Stimulated activated CD8-positive, alpha-beta memory T cell treated with anti-CD3 and anti-CD28 coated beads, Interleukin-2, amount 100 ng/mL, for 48 hours (primary cell): ENCODE measurements at regions not wholly inside any gene's neighbourhood (a gene's known extent, or its start where the extent isn't known, plus 50 kb on each side); places are given as distances from the start of the nearest gene placed in this dataset.
"Not testable (repeated sequence)": the region's sequence is repeated elsewhere in the genome, so short reads cannot be mapped to it uniquely, and the experiment has no call there.

Source experiments
- DNase-seq, 2 donors: peaks; one replicate each; pipeline ENCODE4 v3.0.0-alpha.2; 2020; ENCODE audit warnings: low read depth in 2 of 2

DNA sequence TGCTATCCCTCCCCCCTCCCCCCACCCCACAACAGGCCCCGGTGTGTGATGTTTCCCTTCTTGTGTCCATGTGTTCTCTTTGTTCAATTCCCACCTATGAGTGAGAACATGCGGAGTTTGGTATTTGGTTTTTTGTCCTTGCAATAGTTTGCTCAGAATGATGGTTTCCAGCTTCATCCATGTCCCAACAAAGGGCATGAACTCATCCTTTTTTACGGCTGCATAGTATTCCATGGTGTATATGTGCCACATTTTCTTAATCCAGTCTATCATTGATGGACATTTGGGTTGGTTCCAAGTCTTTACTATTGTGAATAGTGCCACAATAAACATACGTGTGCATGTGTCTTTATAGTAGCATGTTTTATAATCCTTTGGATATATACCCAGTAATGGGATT, 98.3 kb upstream of the DPH5 start:
- not testable (repeated sequence) for DNase-seq

DNA sequence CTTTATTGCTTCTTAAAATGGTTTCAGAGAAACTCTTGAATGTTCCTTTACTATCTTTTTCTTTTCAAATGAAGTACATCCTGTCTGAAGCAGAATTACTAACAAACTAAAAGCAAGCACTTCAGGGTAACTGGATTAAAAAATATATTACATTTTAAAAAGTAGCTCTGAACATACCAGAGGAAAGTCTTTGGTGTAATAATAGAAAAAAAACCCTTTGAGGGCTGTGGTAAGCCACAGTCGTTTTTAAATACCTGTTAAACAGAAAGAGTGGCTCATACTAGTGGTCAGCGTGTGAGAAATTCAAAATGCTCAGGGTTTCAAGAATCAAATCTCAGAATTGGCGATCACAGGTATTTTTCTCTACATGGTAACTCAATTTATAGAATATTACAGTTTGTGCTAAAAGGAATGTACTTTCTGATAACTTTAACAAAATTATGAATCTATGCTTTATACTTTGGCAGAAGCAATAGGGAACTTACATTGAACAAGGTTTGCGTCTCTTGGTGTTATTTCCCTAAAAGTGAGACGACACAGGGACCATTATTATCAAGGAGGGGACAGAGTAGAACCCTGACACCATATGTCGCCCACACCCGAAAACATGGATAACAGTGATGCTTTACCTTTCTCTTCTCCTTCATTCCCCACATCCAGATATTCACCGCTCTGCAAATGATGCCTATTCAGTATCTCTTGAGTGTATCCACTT, 97.0 kb upstream of the DPH5 start:
- no peak for DNase-seq

DNA sequence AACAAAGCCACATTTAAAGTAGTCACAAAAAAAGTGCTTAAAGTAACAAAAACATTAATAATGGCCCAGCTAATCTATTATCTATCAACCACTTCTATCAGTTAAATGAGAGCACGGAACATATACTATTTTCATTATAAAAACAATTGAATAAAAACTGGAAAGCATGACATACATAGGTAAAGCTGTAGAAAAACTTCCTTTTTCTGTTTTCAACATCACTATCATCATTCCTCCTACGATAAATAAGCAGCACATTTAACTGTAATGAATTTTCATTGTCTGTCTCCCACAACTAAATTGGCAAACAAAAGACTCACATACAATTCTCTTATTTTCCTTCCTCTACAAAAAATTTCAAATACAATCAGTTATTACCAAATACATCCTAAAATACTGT, 96.4 kb upstream of the DPH5 start:
- no peak for DNase-seq

DNA sequence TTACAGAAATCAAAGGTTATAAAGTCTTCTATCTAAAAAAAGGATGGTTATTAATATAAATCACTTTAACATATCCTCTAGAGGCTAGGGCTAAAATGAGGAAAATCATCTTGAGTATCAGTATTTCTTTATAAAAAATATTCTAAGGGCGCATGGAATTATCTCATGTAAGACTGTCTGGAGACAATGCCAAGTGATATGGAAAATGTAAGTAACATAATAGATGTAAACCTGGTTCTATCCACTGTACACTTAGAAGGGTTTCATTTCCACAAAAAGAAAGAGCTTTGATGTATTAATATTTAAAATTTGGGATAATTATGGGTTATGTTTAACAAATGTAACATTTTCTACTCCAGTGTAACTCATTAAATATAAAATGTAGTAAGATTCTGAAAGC, 95.9 kb upstream of the DPH5 start:
- no peak for DNase-seq

DNA sequence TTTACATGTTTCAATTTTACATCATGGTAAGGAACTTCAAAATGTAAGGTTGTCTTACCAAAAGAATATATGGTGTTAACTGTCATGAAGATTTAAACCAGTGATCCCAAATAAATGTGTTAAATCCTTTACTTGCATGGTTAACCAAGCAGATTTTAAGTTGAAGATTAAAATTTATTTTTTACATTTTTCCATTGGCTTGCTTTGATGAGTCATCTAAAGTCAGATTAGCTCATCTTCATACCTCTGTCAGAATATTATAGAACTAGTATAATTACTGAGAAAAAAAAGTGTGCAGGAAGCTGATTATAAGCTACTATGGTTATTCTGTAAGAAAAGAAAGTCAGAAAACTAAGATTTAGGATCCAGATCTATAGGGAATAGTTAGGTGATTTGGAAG, 95.3 kb upstream of the DPH5 start:
- DNase-seq, result no peak

DNA sequence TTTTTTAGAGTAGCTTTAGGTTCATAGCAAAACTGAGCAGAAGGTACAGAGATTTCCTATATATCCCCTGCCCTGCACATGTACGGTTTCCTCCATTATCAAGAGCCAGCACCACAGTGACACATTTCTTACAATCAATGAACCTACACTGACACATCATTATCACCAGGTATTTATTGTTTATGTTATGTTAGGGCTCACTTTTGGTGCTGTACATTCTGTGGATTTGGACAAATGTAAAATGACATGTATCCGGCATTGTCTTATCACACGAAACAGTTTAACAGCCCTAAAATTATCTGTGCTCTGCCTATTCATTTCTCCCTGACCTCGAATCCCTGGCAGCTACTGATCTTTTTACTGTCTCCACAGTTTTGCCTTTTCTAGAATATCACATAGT, 93.7 kb upstream of the DPH5 start:
- DNase-seq, result no peak

DNA sequence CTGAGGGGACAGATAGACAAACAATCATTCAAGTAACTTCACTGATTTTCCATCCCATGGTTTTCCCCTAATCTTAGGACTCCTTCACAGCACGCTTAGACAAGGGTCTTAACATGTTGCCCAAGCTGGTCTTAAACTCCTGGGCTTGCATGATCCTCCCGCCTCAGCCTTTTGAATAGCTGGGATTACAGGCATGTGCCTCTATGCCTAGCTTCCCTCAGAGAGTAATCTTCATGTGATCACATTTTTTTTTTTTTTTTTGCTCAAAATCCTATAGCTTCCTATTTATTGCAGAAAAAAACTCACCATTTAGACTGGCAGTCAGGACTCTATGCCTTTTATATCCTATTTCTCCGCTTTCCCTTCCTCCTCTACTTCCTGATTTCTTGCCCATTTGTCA, 90.4 kb upstream of the DPH5 start:
- no peak for DNase-seq

DNA sequence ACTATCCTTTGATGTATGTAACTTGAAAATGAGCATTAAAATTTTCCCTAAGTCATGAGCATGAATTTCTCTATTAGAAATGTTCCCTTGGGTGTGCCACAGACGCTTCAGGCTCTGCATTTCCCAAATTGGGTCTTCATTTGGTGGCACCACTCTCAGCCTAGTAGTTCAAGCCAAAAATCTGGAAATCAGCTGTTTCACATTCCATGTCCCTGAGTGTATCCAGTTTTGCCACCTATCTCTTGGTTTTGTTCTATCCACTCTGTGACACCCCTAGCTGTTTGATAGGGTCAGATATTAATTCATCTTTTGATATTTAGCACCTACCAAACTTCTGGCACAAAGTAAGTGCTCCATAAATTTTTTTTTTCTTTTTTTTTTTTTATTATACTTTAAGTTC, 89.5 kb upstream of the DPH5 start:
- no peak for DNase-seq

DNA sequence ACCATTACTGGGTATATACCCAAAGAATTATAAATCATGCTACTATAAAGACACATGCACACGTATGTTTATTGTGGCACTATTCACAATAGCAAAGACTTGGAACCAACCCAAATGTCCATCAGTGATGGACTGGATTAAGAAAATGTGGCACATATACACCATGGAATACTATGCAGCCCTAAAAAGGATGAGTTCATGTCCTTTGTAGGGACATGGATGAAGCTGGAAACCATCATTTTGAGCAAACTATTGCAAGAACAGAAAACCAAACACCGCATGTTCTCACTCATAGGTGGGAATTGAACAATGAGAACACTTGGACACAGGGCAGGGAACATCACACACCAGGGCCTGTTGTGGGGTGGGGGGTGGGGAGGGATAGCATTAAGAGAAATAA, 88.5 kb upstream of the DPH5 start:
- not testable (repeated sequence) for DNase-seq

DNA sequence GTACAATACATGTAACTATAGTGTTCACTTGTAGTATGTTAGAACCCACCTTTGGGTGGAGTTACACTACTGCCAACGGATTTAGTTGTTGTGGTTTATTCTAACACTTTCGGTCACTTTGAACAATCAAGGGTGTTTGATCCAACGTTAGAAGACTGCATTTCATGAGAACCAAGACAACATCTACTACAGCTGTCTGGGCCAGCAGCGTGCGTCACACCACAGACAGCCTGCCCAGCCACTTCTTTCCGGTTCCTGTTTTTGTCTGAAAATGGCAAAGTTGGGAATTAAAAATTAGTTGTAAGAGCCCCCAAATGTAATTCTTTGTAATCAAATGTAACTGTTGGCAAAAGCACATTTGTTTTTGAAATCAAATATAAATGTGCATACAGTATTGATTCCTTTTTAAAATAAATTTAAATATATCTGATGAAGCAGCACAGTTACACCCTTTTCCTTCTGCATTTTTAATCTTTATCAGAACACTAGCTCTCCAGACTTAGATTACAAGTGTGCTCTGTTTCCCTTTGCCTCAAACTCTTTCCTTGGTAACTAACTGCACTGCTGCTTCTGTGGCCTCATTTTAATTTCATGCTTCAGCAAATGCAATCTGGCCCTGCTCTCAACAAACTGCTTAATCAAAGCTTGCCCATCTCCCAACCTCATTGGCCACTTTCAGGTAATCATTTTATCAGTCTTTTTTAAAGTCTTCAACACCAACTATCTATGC, 86.6 kb upstream of the DPH5 start:
- DNase-seq, result peak; percentile 21 to 34

DNA sequence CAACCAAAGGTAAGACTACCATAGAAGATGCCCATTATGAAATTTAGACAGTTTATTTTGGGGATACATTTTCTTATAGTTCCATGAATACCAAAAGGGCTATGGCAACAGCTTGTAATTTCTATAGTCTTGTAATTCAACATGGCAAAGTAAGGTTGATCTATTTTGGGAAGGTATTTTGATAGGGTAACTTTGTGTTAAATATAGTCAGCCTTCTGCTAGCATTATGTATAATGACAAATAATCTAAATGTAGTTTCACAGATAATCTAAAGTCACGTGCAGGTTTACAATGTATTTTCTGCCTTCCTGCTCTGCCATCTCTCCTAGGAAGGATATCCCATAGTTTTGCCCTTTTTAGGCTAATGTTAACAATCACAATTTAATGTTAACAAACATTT, 85.9 kb upstream of the DPH5 start:
- no peak for DNase-seq

DNA sequence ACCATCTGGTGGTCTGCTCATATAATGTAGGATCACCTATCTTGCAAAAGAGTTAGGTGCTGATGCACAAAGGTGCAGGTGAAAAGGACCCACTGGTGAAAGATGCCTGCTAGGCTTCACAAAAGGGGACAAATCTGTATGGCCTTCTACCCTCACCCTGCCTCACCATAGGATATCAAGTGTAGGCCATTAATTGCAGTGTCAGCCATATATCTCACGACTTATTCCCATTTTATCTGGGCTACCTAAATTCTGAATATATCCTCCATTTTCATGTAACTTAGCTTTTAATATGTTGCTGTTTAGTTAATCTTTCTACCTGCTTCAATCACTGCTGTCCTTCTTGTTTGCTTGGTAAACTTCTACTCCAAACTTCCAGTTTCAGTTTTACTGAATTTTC, 84.2 kb upstream of the DPH5 start:
- DNase-seq, result no peak

DNA sequence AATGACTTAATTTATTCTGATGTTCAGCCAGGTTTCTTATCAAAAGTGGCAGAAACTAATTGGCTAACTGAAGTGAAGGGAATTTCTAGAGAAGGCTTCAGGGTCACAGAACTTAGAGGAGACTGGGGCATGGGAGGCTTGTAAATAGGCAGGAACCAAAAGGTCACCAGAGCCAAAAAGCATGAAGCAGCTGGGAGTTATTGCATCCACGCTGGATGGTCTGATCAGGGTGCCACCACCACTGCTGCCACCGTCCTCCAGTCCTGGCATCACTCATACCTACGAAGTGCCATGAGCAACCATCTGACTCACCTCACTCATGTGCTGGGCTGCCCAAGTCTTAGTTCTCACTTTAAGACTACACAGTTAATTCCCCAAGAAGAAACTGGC, 82.5 kb upstream of the DPH5 start:
- no peak for DNase-seq

DNA sequence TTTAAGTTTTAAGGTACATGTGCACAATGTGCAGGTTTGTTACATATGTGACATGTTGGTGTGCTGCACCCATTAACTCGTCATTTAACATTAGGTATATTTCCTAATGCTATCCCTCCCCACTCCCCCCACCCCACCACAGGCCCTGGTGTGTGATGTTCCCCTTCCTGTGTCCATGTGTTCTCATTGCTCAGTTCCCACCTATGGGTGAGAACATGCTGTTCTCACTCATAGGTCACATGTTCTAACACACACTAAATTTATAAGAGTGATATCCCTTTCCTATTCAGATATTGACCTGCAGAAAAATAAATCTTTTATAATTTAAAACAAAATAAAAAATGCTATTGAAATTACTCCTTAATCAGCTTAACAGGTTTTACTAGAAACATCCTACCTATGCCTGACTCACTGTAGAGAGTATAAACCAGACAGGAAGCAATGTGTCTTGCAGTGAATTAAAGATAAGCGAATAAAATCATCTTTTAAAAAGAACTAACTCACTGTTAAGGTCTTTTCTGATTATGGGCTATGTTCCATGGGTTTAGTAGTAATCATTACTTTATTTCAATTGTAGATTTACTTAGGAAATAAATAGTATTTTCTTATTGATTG, 82.0 kb upstream of the DPH5 start:
- no peak for DNase-seq

DNA sequence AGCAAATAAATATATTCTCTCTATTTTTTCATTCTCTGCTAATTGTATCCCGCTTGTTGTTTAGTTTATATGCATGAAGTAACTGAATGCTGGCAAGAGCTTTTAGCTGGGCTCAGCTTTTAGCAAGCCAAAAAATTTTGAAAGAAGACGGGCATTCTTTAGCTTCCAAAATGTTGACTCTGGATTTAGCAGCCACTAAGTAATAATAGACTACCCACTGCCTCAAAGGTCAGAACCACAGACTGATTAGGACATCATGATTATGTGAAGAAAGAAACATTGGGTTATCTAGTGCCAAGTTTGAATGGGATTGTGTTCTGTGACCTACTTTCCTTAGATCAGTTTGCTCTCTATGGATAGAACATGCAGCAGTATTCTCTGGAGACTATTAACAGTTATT, 80.3 kb upstream of the DPH5 start:
- DNase-seq, result no peak

DNA sequence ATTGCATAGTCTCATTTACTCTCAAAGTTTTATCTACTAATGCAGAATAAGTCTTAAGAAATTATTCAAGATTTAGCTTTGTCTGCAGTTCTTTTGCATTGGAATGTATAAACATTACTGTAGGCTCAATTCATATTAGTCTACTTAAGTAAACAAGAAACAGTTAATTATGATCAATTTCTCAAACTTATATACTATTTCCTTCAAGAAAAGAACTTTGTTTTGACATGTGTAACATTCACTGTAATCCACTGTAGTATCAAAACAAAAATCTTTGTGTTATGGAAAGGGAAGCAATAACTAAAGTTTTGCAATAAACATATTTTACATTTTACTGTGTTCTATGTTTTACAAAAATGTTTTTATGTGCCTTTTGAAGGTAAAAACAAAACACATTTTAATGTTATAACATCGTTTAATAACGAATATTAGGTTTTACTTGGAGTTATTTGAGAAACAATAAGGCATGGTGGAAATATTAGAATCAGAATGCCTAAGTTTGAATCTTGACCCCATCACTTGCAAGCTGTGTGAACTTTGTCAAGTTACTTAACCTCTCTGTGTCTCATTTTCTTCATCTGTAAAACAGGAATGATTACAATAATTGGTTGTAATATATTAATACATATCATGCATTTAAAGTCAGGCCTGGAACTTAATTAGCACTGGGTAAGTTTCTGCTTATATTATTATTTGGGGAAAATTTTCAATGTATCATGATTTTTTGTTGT, 77.0 kb upstream of the DPH5 start:
- DNase-seq, result no peak

DNA sequence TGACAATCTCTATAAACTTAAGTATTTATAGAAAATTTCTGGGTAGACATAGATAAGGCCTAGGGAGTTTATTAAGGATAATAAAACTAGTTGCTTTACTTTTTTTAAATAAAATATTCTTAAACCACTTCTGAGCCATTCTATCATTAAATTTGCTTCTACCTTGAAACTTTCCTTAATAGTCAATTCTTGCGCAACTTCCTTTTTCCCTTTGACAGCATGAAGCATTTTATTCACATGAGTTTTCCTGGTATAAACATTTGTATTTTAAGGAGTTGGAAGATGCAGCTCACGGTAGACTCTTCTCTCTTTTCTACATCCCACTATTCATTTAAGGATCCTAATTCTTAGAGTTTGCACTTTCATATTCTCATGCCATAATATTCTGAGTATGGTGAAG, 75.8 kb upstream of the DPH5 start:
- no peak for DNase-seq

DNA sequence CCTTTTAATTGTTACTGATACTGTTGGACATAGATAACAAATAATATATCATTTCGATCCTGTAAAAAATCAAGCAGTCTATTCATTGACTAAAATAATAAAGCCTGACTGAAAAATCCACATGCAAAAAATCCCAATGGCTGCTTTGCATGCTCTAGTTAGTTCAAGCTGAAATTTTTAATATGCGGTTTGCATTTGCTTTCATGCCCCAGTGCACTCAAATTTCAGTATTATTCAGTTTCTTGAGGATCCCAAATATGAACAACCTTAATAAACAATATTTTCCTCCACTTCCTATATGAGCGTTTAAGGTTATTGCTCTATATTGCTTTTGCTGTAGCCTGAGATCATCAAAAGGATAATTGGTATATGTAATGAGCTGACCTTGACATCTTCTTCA, 75.1 kb upstream of the DPH5 start:
- no peak for DNase-seq

DNA sequence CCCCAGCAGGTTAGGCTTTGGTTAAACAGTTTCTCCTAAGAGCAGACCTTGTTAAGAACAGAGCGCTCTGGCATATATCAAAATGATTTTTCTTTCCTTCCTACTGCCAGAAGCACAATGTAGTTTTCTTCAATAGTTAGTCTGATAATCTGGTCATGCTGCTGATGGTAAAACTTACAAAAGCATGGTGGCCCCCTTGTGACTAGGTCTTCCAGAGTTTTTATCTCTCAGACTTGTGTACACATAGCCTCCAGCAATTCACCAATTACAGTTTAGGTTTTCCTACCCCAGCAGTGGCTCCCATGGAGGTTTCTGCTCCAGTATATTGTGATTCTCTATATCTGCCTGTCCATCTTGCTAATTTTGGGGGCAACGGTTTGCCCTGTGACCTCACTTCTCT, 73.3 kb upstream of the DPH5 start:
- DNase-seq, result no peak

DNA sequence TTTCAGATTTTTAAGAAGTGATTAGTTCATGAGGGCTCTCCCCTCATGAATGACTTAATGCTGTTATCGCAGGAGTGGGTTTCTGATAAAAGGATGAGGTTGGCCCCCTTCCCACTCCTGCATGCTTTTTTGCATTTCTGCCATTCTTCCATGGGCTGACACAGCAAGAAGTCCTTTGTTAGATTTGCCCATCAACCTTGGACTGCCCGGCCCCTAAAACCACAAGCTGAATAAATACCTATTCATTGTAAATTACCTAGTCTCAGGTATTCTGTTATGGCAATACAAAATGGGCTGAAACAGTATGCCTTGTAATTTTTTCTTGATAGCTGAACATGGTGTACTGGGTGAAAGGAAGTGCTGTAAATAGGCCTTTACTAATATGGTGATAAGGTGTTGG, 72.7 kb upstream of the DPH5 start:
- DNase-seq, result no peak

DNA sequence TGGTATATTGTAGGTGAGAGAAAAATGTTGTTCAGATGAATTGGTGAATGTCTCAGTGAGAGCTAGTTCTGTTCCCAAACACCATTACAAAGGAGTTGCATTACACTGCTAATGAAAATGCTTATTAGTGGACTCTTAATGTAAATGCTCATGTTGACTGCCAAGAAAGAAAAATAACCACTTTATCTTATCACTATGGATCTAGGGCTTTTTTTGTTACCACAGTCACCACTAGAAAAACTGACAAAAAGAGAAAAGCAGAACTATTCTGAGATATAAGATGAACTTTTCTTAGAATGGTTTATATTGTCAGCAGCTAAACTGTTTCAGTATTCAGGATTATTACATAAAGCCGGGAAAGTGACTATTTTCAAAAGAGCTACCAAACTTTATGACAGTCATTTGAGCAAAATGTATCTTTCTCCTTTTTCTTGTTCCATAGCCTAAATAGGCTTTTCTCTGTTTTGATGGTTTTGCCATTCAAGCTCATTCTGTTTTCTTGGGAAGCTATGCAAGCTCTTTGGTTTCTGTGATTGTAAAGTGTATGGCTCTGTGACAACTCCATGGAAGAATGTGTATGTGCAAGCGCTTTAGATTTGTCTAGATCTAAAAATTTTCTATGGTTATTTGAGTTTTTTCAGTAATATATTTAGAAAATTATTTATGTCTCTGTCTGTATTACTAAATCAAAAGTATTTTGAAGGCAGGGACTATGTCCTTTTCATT, 64.2 kb upstream of the DPH5 start:
- no peak for DNase-seq

DNA sequence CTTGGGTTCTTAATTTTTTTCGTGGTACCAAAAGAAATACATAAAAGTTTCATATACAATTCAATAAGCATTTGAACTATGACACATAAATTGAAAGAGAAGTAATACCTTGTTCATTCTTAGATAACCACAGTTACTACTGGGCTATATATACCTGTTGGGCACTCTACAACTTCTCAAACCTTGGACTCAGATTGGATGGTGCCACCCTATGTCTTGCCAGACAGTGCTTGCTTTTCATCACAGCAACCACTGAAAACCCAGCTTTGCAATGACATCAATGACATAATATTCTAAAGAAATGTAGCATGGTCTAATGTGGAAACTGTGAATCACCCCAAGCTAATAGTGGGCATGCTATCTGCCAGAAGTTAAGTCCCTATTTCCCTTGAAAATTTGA, 62.8 kb upstream of the DPH5 start:
- no peak for DNase-seq
